CD14-positive monocyte (primary cell): ENCODE measurements at regions not wholly inside any gene's neighbourhood (a gene's known extent, or its start where the extent isn't known, plus 50 kb on each side); places are given as distances from the start of the nearest gene placed in this dataset.
"Not testable (repeated sequence)": the region's sequence is repeated elsewhere in the genome, so short reads cannot be mapped to it uniquely, and the experiment has no call there.

Experiments
- DNase-seq, 3 donors: peaks; one replicate each; pipeline ENCODE4 v3.0.0-alpha.2; 2011 to 2022
- H2AFZ ChIP-seq: 2 replicates; pipeline ENCODE4 v1.6.0; 2012; ENCODE audit warnings: mild to moderate bottlenecking, low read depth, low read length, inconsistent platforms; ENCODE audit not compliant: insufficient read depth, poor library complexity, severe bottlenecking
- H3K27ac ChIP-seq, 2 donors: 1 replicate in 1 of 2; 2 replicates in 1 of 2; pipeline ENCODE4 v1.5.1; 2012 to 2013; ENCODE audit warnings: low read length in 2 of 2, control low read depth in 1 of 2, inconsistent platforms in 1 of 2, low read depth in 1 of 2, mild to moderate bottlenecking in 1 of 2
- H3K27me3 ChIP-seq, 2 donors: one replicate each; pipeline versions ENCODE4 v1.6.0 to v1.6.1; 2011 to 2013; ENCODE audit warnings: low read length in 2 of 2; ENCODE audit not compliant: control insufficient read depth in 2 of 2, insufficient read depth in 2 of 2
- H3K36me3 ChIP-seq, 2 donors: replicated peaks in 1 of 2; 1 replicate in 1 of 2; 2 replicates in 1 of 2; pipeline versions ENCODE4 v1.5.1 to v1.6.1; 2012 to 2013; ENCODE audit warnings: low read length in 2 of 2, control low read depth in 1 of 2, inconsistent platforms in 1 of 2, mild to moderate bottlenecking in 1 of 2; ENCODE audit not compliant: insufficient read depth in 2 of 2, control insufficient read depth in 1 of 2
- H3K4me1 ChIP-seq, 2 donors: 1 replicate in 1 of 2; 2 replicates in 1 of 2; pipeline versions ENCODE4 v1.5.1 to v1.6.1; 2012 to 2013; ENCODE audit warnings: low read length in 2 of 2, control low read depth in 1 of 2, inconsistent platforms in 1 of 2, mild to moderate bottlenecking in 1 of 2, moderate library complexity in 1 of 2; ENCODE audit not compliant: insufficient read depth in 2 of 2, control insufficient read depth in 1 of 2
- H3K4me2 ChIP-seq: replicated peaks from 2 replicates; pipeline ENCODE3; 2012; ENCODE audit warnings: low read length, moderate library complexity, mild to moderate bottlenecking; ENCODE audit not compliant: poor library complexity, severe bottlenecking; ENCODE audit errors: extremely low read depth
- H3K4me3 ChIP-seq, 3 experiments: fragments of 200-600 bp in 1 of 3; sonication (generic) in 1 of 3; replicated peaks in 1 of 3; 1 replicate in 2 of 3; 2 replicates in 1 of 3; pipeline ENCODE4 v1.5.1; 2011 to 2013; ENCODE audit warnings: low read length in 3 of 3, mild to moderate bottlenecking in 3 of 3, control low read depth in 2 of 3, low read depth in 2 of 3, inconsistent platforms in 1 of 3, moderate library complexity in 1 of 3
- H3K79me2 ChIP-seq: 2 replicates; pipeline ENCODE4 v1.6.0; 2012; ENCODE audit warnings: mild to moderate bottlenecking, control low read depth, inconsistent platforms, low read length, moderate library complexity; ENCODE audit not compliant: insufficient read depth
- H3K9ac ChIP-seq: 2 replicates; pipeline ENCODE4 v1.6.0; 2017; ENCODE audit warnings: low read length, mild to moderate bottlenecking; ENCODE audit not compliant: insufficient read depth, poor library complexity, severe bottlenecking
- H3K9me3 ChIP-seq, 2 donors: replicated peaks in 1 of 2; 1 replicate in 1 of 2; 2 replicates in 1 of 2; pipeline versions ENCODE4 v1.5.1 to v1.6.1; 2012 to 2013; ENCODE audit warnings: low read length in 2 of 2, control low read depth in 1 of 2; ENCODE audit not compliant: control insufficient read depth in 1 of 2, insufficient read depth in 1 of 2
- H4K20me1 ChIP-seq: 2 replicates; pipeline ENCODE4 v1.6.0; 2012; ENCODE audit warnings: mild to moderate bottlenecking, low read length, control low read depth, moderate library complexity; ENCODE audit not compliant: insufficient read depth
- H3K27ac Mint-ChIP-seq, 7 donors: one replicate each; pipeline ENCODE4 v1.8.0; 2020; ENCODE audit warnings: mild to moderate bottlenecking in 7 of 7, mixed read lengths in 7 of 7, moderate library complexity in 6 of 7, inconsistent platforms in 2 of 7
- H3K27me3 Mint-ChIP-seq, 3 donors: one replicate each; pipeline ENCODE4 v1.8.0; 2021 to 2022; ENCODE audit warnings: low read depth in 3 of 3, mild to moderate bottlenecking in 3 of 3, mixed read lengths in 3 of 3, moderate library complexity in 3 of 3, inconsistent platforms in 1 of 3
- H3K36me3 Mint-ChIP-seq, 2 donors: one replicate each; pipeline ENCODE4 v1.8.0; 2020; ENCODE audit warnings: mixed read lengths in 2 of 2, inconsistent platforms in 1 of 2, mild to moderate bottlenecking in 1 of 2
- H3K4me1 Mint-ChIP-seq: one replicate; pipeline ENCODE4 v1.8.0; 2020; ENCODE audit warnings: mild to moderate bottlenecking, mixed read lengths
- H3K4me3 Mint-ChIP-seq, 2 donors: one replicate each; pipeline ENCODE4 v1.8.0; 2020; ENCODE audit warnings: mild to moderate bottlenecking in 2 of 2, mixed read lengths in 2 of 2, moderate library complexity in 1 of 2
- H3K9me3 Mint-ChIP-seq, 7 donors: one replicate each; pipeline ENCODE4 v1.8.0; 2020 to 2022; ENCODE audit warnings: mixed read lengths in 7 of 7, mild to moderate bottlenecking in 6 of 7, moderate library complexity in 6 of 7, inconsistent platforms in 2 of 7
- CTCF ChIP-seq: fragments of 200-600 bp; IDR thresholded peaks from one replicate; pipeline ENCODE4 v1.8.0; 2022; ENCODE audit warnings: antibody characterized with exemption, mild to moderate bottlenecking
- WGBS: methylation state at CpG from one replicate; pipeline ENCODE4 v1.1.5; 2013; ENCODE audit warnings: missing lambda C conversion rate; ENCODE audit not compliant: insufficient coverage; 5-methylcytosine and 5-hydroxymethylcytosine counted together
- intact Hi-C, 2 donors: fragments of 100-400 bp; cut with micrococcal nuclease; formaldehyde crosslinking; loops; one replicate each; pipeline versions ENCODE4 v1.15.0 to v1.15.1; 2023

- Histone ChIP-seq H3K27me3 (no peaks in the 10 kb centered on the region), H3K4me2 (no peak overlapping the region), H3K9ac (no peak overlapping the region), H2AFZ (no peak overlapping the region), H4K20me1 (no peaks in the 10 kb centered on the region), H3K9me3 (peaks cover 14 to 24% of the 10 kb centered on the region in 2 donors), H3K27ac (no peak overlapping the region), H3K36me3 (no peaks in the 10 kb centered on the region), H3K79me2 (no peaks in the 10 kb centered on the region), H3K4me3 (no peak overlapping the region), H3K4me1 (no peaks in the 10 kb centered on the region)
- 97% methylated on average over 4 of the region's 6 CpGs for WGBS
- peaks cover 2 to 15% (median 6%) of the 10 kb centered on the region in 7 donors for H3K9me3 Mint-ChIP-seq
- no peaks in the 10 kb centered on the region for H3K4me1 Mint-ChIP-seq
- H3K27ac Mint-ChIP-seq: no peak overlapping the region
- no peak overlapping the region for H3K4me3 Mint-ChIP-seq
- no peak for DNase-seq
- intact Hi-C loops: no loop called here
- no peaks in the 10 kb centered on the region for H3K36me3 Mint-ChIP-seq
- TF ChIP-seq CTCF: no peak
- no peaks in the 10 kb centered on the region for H3K27me3 Mint-ChIP-seq
Observed at GRCh38 chr7:53491051-53491450, 455.6 kb downstream of the POM121L12 start.

GRCh38 chr7:53495181-53495580 lies 459.7 kb downstream of the POM121L12 start:
- H3K27me3 ChIP-seq, H3K36me3 Mint-ChIP-seq, H3K4me3 Mint-ChIP-seq, H2AFZ ChIP-seq, intact Hi-C loops, H3K27ac ChIP-seq, H3K4me1 Mint-ChIP-seq, H3K9ac ChIP-seq, H3K4me3 ChIP-seq, H3K27ac Mint-ChIP-seq, DNase-seq, H3K27me3 Mint-ChIP-seq, H3K4me2 ChIP-seq, H3K4me1 ChIP-seq, H3K36me3 ChIP-seq, H3K79me2 ChIP-seq, H4K20me1 ChIP-seq: not testable (repeated sequence)
- peaks cover 15 to 31% of the 10 kb centered on the region in 2 donors for H3K9me3 ChIP-seq
- WGBS: 91% methylated on average over 19 of the region's 20 CpGs
- H3K9me3 Mint-ChIP-seq: peaks cover 3 to 18% (median 9%) of the 10 kb centered on the region in 7 donors
